Ectodermal cell (in vitro differentiated cells): ENCODE measurements at regions not wholly inside any gene's neighbourhood (a gene's known extent, or its start where the extent isn't known, plus 50 kb on each side); places are given as distances from the start of the nearest gene placed in this dataset.

Experiments used
- H3K27ac ChIP-seq: 2 replicates; pipeline ENCODE4 v1.7.0; 2013; ENCODE audit warnings: mild to moderate bottlenecking, low read depth, low read length; ENCODE audit not compliant: insufficient read depth, poor library complexity, severe bottlenecking
- H3K27me3 ChIP-seq: 2 replicates; pipeline ENCODE4 v1.7.0; 2013; ENCODE audit warnings: mild to moderate bottlenecking, low read length; ENCODE audit not compliant: insufficient read depth, control insufficient read depth, poor library complexity, severe bottlenecking
- H3K36me3 ChIP-seq: one replicate; pipeline ENCODE4 v1.7.0; 2013; ENCODE audit warnings: low read length; ENCODE audit not compliant: control insufficient read depth, insufficient read depth
- H3K4me1 ChIP-seq: one replicate; pipeline ENCODE4 v1.7.0; 2013; ENCODE audit warnings: low read length; ENCODE audit not compliant: control insufficient read depth, insufficient read depth
- H3K4me3 ChIP-seq: 2 replicates; pipeline ENCODE4 v1.7.0; 2013; ENCODE audit warnings: low read depth, low read length, control low read depth; ENCODE audit not compliant: insufficient read depth
- H3K9me3 ChIP-seq: 2 replicates; pipeline ENCODE4 v1.7.0; 2013; ENCODE audit warnings: mild to moderate bottlenecking, low read length, moderate library complexity; ENCODE audit not compliant: control insufficient read depth
- WGBS, 2 experiments: methylation state at CpG; one replicate each; pipeline ENCODE4 v1.1.7; 2013; ENCODE audit warnings: missing lambda C conversion rate in 2 of 2; 5-methylcytosine and 5-hydroxymethylcytosine counted together

- Histone ChIP-seq H3K27me3 (no peaks in the 10 kb centered on the region), H3K36me3 (no peaks in the 10 kb centered on the region), H3K9me3 (no peaks in the 10 kb centered on the region), H3K4me1 (no peaks in the 10 kb centered on the region), H3K4me3 (no peak overlapping the region), H3K27ac (no peak overlapping the region)
- 93 to 95% methylated on average over 5 of the region's 5 CpGs for WGBS, 2 experiments
Measured at GRCh38 chr22:48476577-48476976, 1351.1 kb downstream of the BRD1 start.

GRCh38 chr22:48475661-48476345, 1351.9 kb downstream of the BRD1 start:
- Histone ChIP-seq H3K4me1 (no peaks in the 10 kb centered on the region), H3K27me3 (no peaks in the 10 kb centered on the region), H3K36me3 (no peaks in the 10 kb centered on the region), H3K9me3 (no peaks in the 10 kb centered on the region), H3K27ac (no peak overlapping the region), H3K4me3 (no peak overlapping the region)
- 84 to 85% methylated on average over 15 of the region's 15 CpGs for WGBS, 2 experiments

GRCh38 chr22:48474881-48475280, 1352.8 kb downstream of the BRD1 start:
- Histone ChIP-seq H3K4me1 (no peaks in the 10 kb centered on the region), H3K9me3 (no peaks in the 10 kb centered on the region), H3K4me3 (no peak overlapping the region), H3K36me3 (no peaks in the 10 kb centered on the region), H3K27ac (no peak overlapping the region), H3K27me3 (no peaks in the 10 kb centered on the region)
- WGBS, 2 experiments, result 92 to 95% methylated on average over 9 of the region's 9 CpGs

- Histone ChIP-seq H3K27ac (no peak overlapping the region), H3K36me3 (no peaks in the 10 kb centered on the region), H3K9me3 (no peaks in the 10 kb centered on the region), H3K27me3 (no peaks in the 10 kb centered on the region), H3K4me3 (no peak overlapping the region), H3K4me1 (no peaks in the 10 kb centered on the region)
- WGBS, 2 experiments, result 86 to 90% methylated on average over 7 of the region's 7 CpGs
Measured at GRCh38 chr22:48473202-48473601, 1354.5 kb downstream of the BRD1 start.

GRCh38 chr22:48464246-48464645, 1363.4 kb downstream of the BRD1 start:
- Histone ChIP-seq H3K9me3 (no peaks in the 10 kb centered on the region), H3K36me3 (no peaks in the 10 kb centered on the region), H3K4me3 (no peak overlapping the region), H3K27ac (no peak overlapping the region), H3K4me1 (no peaks in the 10 kb centered on the region), H3K27me3 (no peaks in the 10 kb centered on the region)
- WGBS, 2 experiments, result 65 to 70% methylated on average over 9 of the region's 9 CpGs

GRCh38 chr22:48459859-48460823, 1367.5 kb downstream of the BRD1 start:
- 91 to 92% methylated on average over 21 of the region's 21 CpGs for WGBS, 2 experiments
- Histone ChIP-seq H3K9me3 (no peaks in the 10 kb centered on the region), H3K4me3 (no peak overlapping the region)

GRCh38 chr22:48459259-48459658, 1368.4 kb downstream of the BRD1 start:
- Histone ChIP-seq H3K36me3 (no peaks in the 10 kb centered on the region), H3K9me3 (no peaks in the 10 kb centered on the region), H3K27me3 (no peaks in the 10 kb centered on the region), H3K4me1 (no peaks in the 10 kb centered on the region), H3K27ac (no peak overlapping the region), H3K4me3 (no peak overlapping the region)
- 94 to 95% methylated on average over 6 of the region's 6 CpGs for WGBS, 2 experiments

More at GRCh38 chr22:48459859-48460823, 1367.5 kb downstream of the BRD1 start:
- H3K4me1 ChIP-seq, result no peaks in the 10 kb centered on the region
- H3K27me3 ChIP-seq, result no peaks in the 10 kb centered on the region
- H3K36me3 ChIP-seq, result no peaks in the 10 kb centered on the region
- no peak overlapping the region for H3K27ac ChIP-seq

- Histone ChIP-seq H3K4me1 (no peaks in the 10 kb centered on the region), H3K9me3 (no peaks in the 10 kb centered on the region), H3K27me3 (no peaks in the 10 kb centered on the region), H3K36me3 (no peaks in the 10 kb centered on the region), H3K4me3 (no peak overlapping the region), H3K27ac (no peak overlapping the region)
- WGBS, 2 experiments, result 94 to 95% methylated on average over 8 of the region's 8 CpGs
Measured at GRCh38 chr22:48456449-48456848, 1371.2 kb downstream of the BRD1 start.

- H3K27ac ChIP-seq, result no peak overlapping the region
- H3K27me3 ChIP-seq, result no peaks in the 10 kb centered on the region
- 93 to 95% methylated on average over 14 of the region's 14 CpGs for WGBS, 2 experiments
- H3K36me3 ChIP-seq, result no peaks in the 10 kb centered on the region
- no peaks in the 10 kb centered on the region for H3K9me3 ChIP-seq
- H3K4me3 ChIP-seq, result no peak overlapping the region
- no peaks in the 10 kb centered on the region for H3K4me1 ChIP-seq
Measured at GRCh38 chr22:48453751-48454485, 1373.8 kb downstream of the BRD1 start.

GRCh38 chr22:48453171-48453570, 1374.5 kb downstream of the BRD1 start:
- Histone ChIP-seq H3K36me3 (no peaks in the 10 kb centered on the region), H3K4me1 (no peaks in the 10 kb centered on the region), H3K27me3 (no peaks in the 10 kb centered on the region), H3K4me3 (no peak overlapping the region), H3K27ac (no peak overlapping the region), H3K9me3 (no peaks in the 10 kb centered on the region)
- WGBS, 2 experiments, result 95% methylated on average over 7 of the region's 7 CpGs
